K562 (cell line): ENCODE measurements at regions not wholly inside any gene's neighbourhood (a gene's known extent, or its start where the extent isn't known, plus 50 kb on each side); places are given as distances from the start of the nearest gene placed in this dataset.

Experiments used
- ATAC-seq: fragments of 200-7000 bp; cut with Tn5 transposase; 3 replicates; pipeline ENCODE4 v1.9.1; 2020; ENCODE audit warnings: moderate library complexity
- BruUV-seq: library from RNA; stranded (reverse); fragments of 400-500 nt; replicated peaks from 2 replicates; lab custom pipeline; 2021; lab: Mats Ljungman, UMichigan
- CTCF ChIA-PET: fragments of 300-600 bp; formaldehyde crosslinking; extraction: SDS; loops from one replicate; lab custom pipeline; 2021; ENCODE audit warnings: low intra/inter-chr PET ratio; lab: Yijun Ruan, JAX
- POLR2A ChIA-PET: fragments of 300-600, 350-650 bp; sonication (Branson Sonifier 250); formaldehyde crosslinking; extraction: SDS; loops from one replicate; lab custom pipeline; 2021; ENCODE audit warnings: antibody characterized with exemption, inconsistent platforms; lab: Yijun Ruan, JAX
- DNase-seq, 4 experiments: peaks; one replicate each; pipeline versions ENCODE4 v3.0.0 to v3.0.0-alpha.2; 2011 to 2018; ENCODE audit warnings: low spot score in 3 of 4, mixed read lengths in 3 of 4; ENCODE audit errors: extremely low read depth in 1 of 4
- FAIRE-seq: peaks from 2 replicates; lab custom pipeline; 2011; peaks lifted over from hg19 to GRCh38; lab: Jason Lieb, UNC
- H2AFZ ChIP-seq: 2 replicates; pipeline ENCODE4 v1.6.0; 2011; ENCODE audit warnings: low read depth, low read length, control low read depth, inconsistent platforms
- H3K27ac ChIP-seq: fragments of 200-600 bp; 3 replicates; pipeline ENCODE4 v1.8.0; 2011; ENCODE audit warnings: low read depth, mild to moderate bottlenecking, control low read depth, inconsistent platforms, low read length, moderate library complexity, mixed read lengths; ENCODE audit errors: extremely low read depth
- H3K27me3 ChIP-seq, 2 experiments: fragments of 300-600 bp in 1 of 2; 2 replicates in 1 of 2; 3 replicates in 1 of 2; pipeline versions ENCODE4 v1.6.0 to v1.8.0; 2011; ENCODE audit warnings: inconsistent platforms in 2 of 2, low read length in 2 of 2, mild to moderate bottlenecking in 1 of 2, mixed read lengths in 1 of 2, moderate library complexity in 1 of 2; ENCODE audit not compliant: control insufficient read depth in 2 of 2, insufficient read depth in 2 of 2
- H3K36me3 ChIP-seq: fragments of 300-600 bp; 3 replicates; pipeline ENCODE4 v1.8.0; 2011; ENCODE audit warnings: mild to moderate bottlenecking, low read length, inconsistent platforms; ENCODE audit not compliant: control insufficient read depth, insufficient read depth
- H3K4me1 ChIP-seq, 2 experiments: fragments of 200-600 bp in 1 of 2; replicated peaks in 1 of 2; 2 replicates in 1 of 2; 3 replicates in 1 of 2; pipeline versions ENCODE4 v1.5.1 to v1.8.0; 2011; ENCODE audit warnings: inconsistent platforms in 2 of 2, low read length in 2 of 2, mild to moderate bottlenecking in 1 of 2, mixed read lengths in 1 of 2, moderate library complexity in 1 of 2; ENCODE audit not compliant: control insufficient read depth in 2 of 2, insufficient read depth in 2 of 2
- H3K4me2 ChIP-seq: 2 replicates; pipeline ENCODE4 v1.6.1; 2011; ENCODE audit warnings: low read length, control low read depth, inconsistent platforms, mixed read lengths; ENCODE audit not compliant: insufficient read depth
- H3K4me3 ChIP-seq: fragments of 200-600 bp; sonication (generic), shearing (Covaris generic); 2 replicates; pipeline ENCODE4 v1.5.1; 2016; ENCODE audit warnings: control low read depth, inconsistent platforms
- H3K79me2 ChIP-seq: fragments of 200-600 bp; 3 replicates; pipeline ENCODE4 v1.8.0; 2011; ENCODE audit warnings: low read length, inconsistent platforms; ENCODE audit not compliant: control insufficient read depth, insufficient read depth
- H3K9ac ChIP-seq, 2 experiments: 2 replicates each; pipeline versions ENCODE4 v1.6.0 to v1.6.1; 2011; ENCODE audit warnings: low read depth in 2 of 2, low read length in 2 of 2, control low read depth in 1 of 2, inconsistent platforms in 1 of 2, mild to moderate bottlenecking in 1 of 2, mixed read lengths in 1 of 2; ENCODE audit not compliant: insufficient read depth in 1 of 2
- H3K9me1 ChIP-seq: one replicate; pipeline ENCODE4 v1.6.0; 2011; ENCODE audit warnings: inconsistent platforms, mild to moderate bottlenecking, low read length, moderate library complexity; ENCODE audit not compliant: control insufficient read depth, insufficient read depth
- H3K9me3 ChIP-seq: replicated peaks from 2 replicates; pipeline ENCODE4 v1.5.1; 2011; ENCODE audit warnings: low read depth, low read length, inconsistent platforms; ENCODE audit not compliant: control insufficient read depth, insufficient read depth
- H4K20me1 ChIP-seq: replicated peaks from 2 replicates; pipeline ENCODE4 v1.6.1; 2011; ENCODE audit warnings: low read length, inconsistent platforms, mixed read lengths; ENCODE audit not compliant: control insufficient read depth, insufficient read depth
- BRF2 ChIP-seq: IDR thresholded peaks from 3 replicates; pipeline ENCODE4 v1.6.1; 2011; ENCODE audit warnings: borderline replicate concordance, mild to moderate bottlenecking; ENCODE audit not compliant: insufficient read length, insufficient read depth
- CBX5 ChIP-seq: IDR thresholded peaks from 2 replicates; pipeline ENCODE4 v1.6.1; 2014; ENCODE audit warnings: low read depth, borderline replicate concordance
- CXXC5 ChIP-seq: fragments of 250-450 bp; sonication (Bioruptor Pico); IDR thresholded peaks from 2 replicates; pipeline ENCODE4 v1.8.0; 2022; ENCODE audit warnings: inconsistent platforms, mild to moderate bottlenecking, moderate library complexity
- EP400 ChIP-seq: fragments of 450-650 bp; IDR thresholded peaks from 2 replicates; pipeline ENCODE4 v1.6.1; 2017; ENCODE audit warnings: antibody characterized with exemption, mild to moderate bottlenecking, moderate library complexity
- FOXM1 ChIP-seq, 2 experiments: fragments of 450-650 bp in 1 of 2; sonication (generic) in 1 of 2; formaldehyde crosslinking in 1 of 2; IDR thresholded peaks; 2 replicates each; pipeline versions ENCODE4 v1.6.1 to v1.9.0; 2017 to 2022; ENCODE audit warnings: low read depth in 2 of 2, mild to moderate bottlenecking in 2 of 2, missing genetic modification reagents in 1 of 2, moderate library complexity in 1 of 2
- SAFB ChIP-seq: fragments of 200-400 bp; formaldehyde crosslinking; IDR thresholded peaks from 2 replicates; pipeline ENCODE4 v1.6.1; 2017; ENCODE audit warnings: low read depth, low read length, borderline replicate concordance
- TCF3 ChIP-seq: sonication (generic); formaldehyde crosslinking; IDR thresholded peaks from 2 replicates; pipeline ENCODE4 v1.4.0; 2020; ENCODE audit warnings: mild to moderate bottlenecking, missing genetic modification reagents
- WHSC1 ChIP-seq: IDR thresholded peaks from one replicate; pipeline ENCODE4 v1.6.1; 2012; ENCODE audit warnings: low read length, control low read depth, inconsistent platforms
- XRCC3 ChIP-seq: fragments of 450-650 bp; IDR thresholded peaks from 2 replicates; pipeline ENCODE4 v1.6.1; 2017; ENCODE audit warnings: mild to moderate bottlenecking, moderate library complexity
- ZBTB34 ChIP-seq: fragments of 250-450 bp; sonication (Bioruptor Pico); IDR thresholded peaks from 2 replicates; pipeline ENCODE4 v1.8.0; 2021; ENCODE audit warnings: mild to moderate bottlenecking, moderate library complexity
- ZFP36 ChIP-seq: fragments of 150-350 bp; IDR thresholded peaks from 2 replicates; pipeline ENCODE4 v1.6.1; 2018; ENCODE audit warnings: low read length, low read depth; ENCODE audit not compliant: partially characterized antibody
- ZNF436 ChIP-seq: fragments of 250-450, 450-650 bp; sonication (Bioruptor Pico); formaldehyde crosslinking; IDR thresholded peaks from 2 replicates; pipeline ENCODE4 v1.7.0; 2020; ENCODE audit warnings: mild to moderate bottlenecking
- whole genome bisulfite sequencing: fragments of 100-300 bp; shearing (Covaris generic); methylation state at CpG from one replicate; pipeline ENCODE4 v1.1.6; 2016; ENCODE audit warnings: low coverage, mixed read lengths; ENCODE audit not compliant: insufficient coverage; ENCODE audit errors: missing lambda C conversion rate; 5-methylcytosine and 5-hydroxymethylcytosine counted together
- in situ Hi-C: fragments of 300-500 bp; cut with MboI; formaldehyde crosslinking; loops from 4 replicates; pipeline ENCODE4 v1.15.0; 2018; ENCODE audit warnings: inconsistent platforms, mixed read lengths
- intact Hi-C: fragments of 100-400 bp; cut with micrococcal nuclease; formaldehyde crosslinking; loops from 2 replicates; pipeline ENCODE4 v1.14.2; 2022
- TF ChIP-seq, protein P1 (sequence below): fragments of 450-650 bp; formaldehyde crosslinking; IDR thresholded peaks from 2 replicates; pipeline ENCODE4 v1.4.0; 2022; ENCODE audit warnings: missing genetic modification characterization

DNA sequence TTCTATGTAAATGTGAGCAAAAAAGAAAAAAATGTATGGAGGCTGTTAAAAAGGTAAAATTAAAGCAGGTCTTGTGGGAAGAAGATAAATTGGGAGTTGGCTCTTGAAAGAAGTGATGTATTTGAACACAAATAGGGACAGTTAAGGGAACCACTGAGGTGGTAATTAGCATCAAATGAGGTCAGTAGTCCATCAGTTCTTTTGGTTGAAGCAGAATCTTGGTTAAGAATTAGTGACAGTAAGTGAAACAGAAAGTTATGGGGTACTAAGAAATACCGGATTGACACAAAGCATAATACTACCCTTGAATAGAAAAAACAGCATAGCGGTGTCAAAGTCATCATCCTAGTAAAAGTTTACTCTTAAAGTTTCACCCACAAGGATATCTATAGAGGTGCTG, 352.6 kb upstream of the VRK2 start:
- ChIA-PET POLR2A (no interaction called here), CTCF (no interaction called here)
- Histone ChIP-seq H3K9me1 (no peaks in the 10 kb centered on the region), H3K4me2 (no peak overlapping the region), H3K4me3 (no peak overlapping the region), H3K4me1 (no peaks in the 10 kb centered on the region), H2AFZ (no peak overlapping the region), H3K9ac (no peak overlapping the region), H3K9me3 (no peaks in the 10 kb centered on the region), H4K20me1 (no peaks in the 10 kb centered on the region), H3K27ac (no peak overlapping the region), H3K27me3 (no peaks in the 10 kb centered on the region), H3K36me3 (no peaks in the 10 kb centered on the region), H3K79me2 (no peaks in the 10 kb centered on the region)
- ATAC-seq = no peak
- no TSS peak for BruUV-seq
- no peak for FAIRE-seq
- no peak for DNase-seq
- TF ChIP-seq ZFP36 = no peak
- TF ChIP-seq EP400 = no peak
- TF ChIP-seq XRCC3 = no peak
- TF ChIP-seq, protein P1, sequence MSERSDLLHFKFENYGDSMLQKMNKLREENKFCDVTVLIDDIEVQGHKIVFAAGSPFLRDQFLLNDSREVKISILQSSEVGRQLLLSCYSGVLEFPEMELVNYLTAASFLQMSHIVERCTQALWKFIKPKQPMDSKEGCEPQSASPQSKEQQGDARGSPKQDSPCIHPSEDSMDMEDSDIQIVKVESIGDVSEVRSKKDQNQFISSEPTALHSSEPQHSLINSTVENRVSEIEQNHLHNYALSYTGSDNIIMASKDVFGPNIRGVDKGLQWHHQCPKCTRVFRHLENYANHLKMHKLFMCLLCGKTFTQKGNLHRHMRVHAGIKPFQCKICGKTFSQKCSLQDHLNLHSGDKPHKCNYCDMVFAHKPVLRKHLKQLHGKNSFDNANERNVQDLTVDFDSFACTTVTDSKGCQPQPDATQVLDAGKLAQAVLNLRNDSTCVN (CRISPR knock-in tag) = no peak
- no peak for TF ChIP-seq CXXC5 (CRISPR knock-in tag)
- intact Hi-C loops (no loop called here), in situ Hi-C loops (no loop called here)
- 0% methylated on average over 2 of the region's 2 CpGs for WGBS

- Histone ChIP-seq H3K9me3 (no peaks in the 10 kb centered on the region), H3K27me3 (no peaks in the 10 kb centered on the region), H4K20me1 (no peaks in the 10 kb centered on the region), H3K9me1 (no peaks in the 10 kb centered on the region), H3K4me3 (no peak overlapping the region), H3K4me2 (no peak overlapping the region), H2AFZ (no peak overlapping the region), H3K4me1 (no peaks in the 10 kb centered on the region), H3K9ac (no peak overlapping the region), H3K36me3 (no peaks in the 10 kb centered on the region), H3K79me2 (no peaks in the 10 kb centered on the region), H3K27ac (no peak overlapping the region)
- ChIA-PET CTCF (no interaction called here), POLR2A (no interaction called here)
- WGBS = 0% methylated on average over 4 of the region's 4 CpGs
- in situ Hi-C loops (no loop called here), intact Hi-C loops (no loop called here)
- no peak for DNase-seq
- no TSS peak for BruUV-seq
- no peak for ATAC-seq
- FAIRE-seq = no peak
- TF ChIP-seq TCF3 (CRISPR knock-in tag) (no peak), WHSC1 (no peak), FOXM1 (IDR thresholded peaks at IDR 0.05; ENCODE audit: low read depth) (no peak), FOXM1 (CRISPR knock-in tag; IDR thresholded peaks at IDR 0.05; ENCODE audit: low read depth) (no peak), CBX5 (no peak), ZNF436 (CRISPR knock-in tag) (no peak), ZBTB34 (CRISPR knock-in tag) (no peak), BRF2 (no peak), SAFB (no peak)
These were observed 350.6 kb upstream of the VRK2 start for GRCh38 chr2:57696016-57696415.
